Psoas muscle (tissue), 7 donors: ENCODE measurements at regions not wholly inside any gene's neighbourhood (a gene's known extent, or its start where the extent isn't known, plus 50 kb on each side); places are given as distances from the start of the nearest gene placed in this dataset.

ENCODE experiments used
- ATAC-seq, 4 donors: fragments of 200-7000 bp; cut with Tn5 transposase; one replicate each; pipeline ENCODE4 v1.9.1; 2020; ENCODE audit warnings: moderate library complexity in 3 of 4, mild to moderate bottlenecking in 2 of 4
- DNase-seq, 2 donors: peaks; one replicate each; pipeline ENCODE4 v3.0.0-alpha.2; 2020
- H3K27ac ChIP-seq: fragments of 200-600 bp; one replicate; pipeline ENCODE4 v1.8.0; 2022
- H3K27me3 ChIP-seq, 3 donors: fragments of 200-600 bp in 1 of 3; one replicate each; pipeline versions ENCODE4 v1.6.1 to v1.8.0; 2013 to 2022; ENCODE audit warnings: low read length in 2 of 3, mild to moderate bottlenecking in 2 of 3, moderate library complexity in 1 of 3; ENCODE audit not compliant: insufficient read depth in 3 of 3
- H3K36me3 ChIP-seq, 2 donors: fragments of 200-600 bp in 1 of 2; one replicate each; pipeline versions ENCODE4 v1.6.1 to v1.8.0; 2013 to 2022; ENCODE audit warnings: low read depth in 1 of 2, mild to moderate bottlenecking in 1 of 2, moderate library complexity in 1 of 2; ENCODE audit not compliant: insufficient read depth in 1 of 2
- H3K4me1 ChIP-seq: fragments of 200-600 bp; one replicate; pipeline ENCODE4 v1.8.0; 2022
- H3K4me3 ChIP-seq: fragments of 200-600 bp; one replicate; pipeline ENCODE4 v1.8.0; 2022; ENCODE audit warnings: mild to moderate bottlenecking
- H3K9me3 ChIP-seq: fragments of 200-600 bp; one replicate; pipeline ENCODE4 v1.8.0; 2022
- WGBS, 3 donors: extraction: QIAGEN DNeasy Blood & Tissue Kit; methylation state at CpG; one replicate each; pipeline versions ENCODE4 v1.1.6 to v1.1.7; 2013; 5-methylcytosine and 5-hydroxymethylcytosine counted together
- intact Hi-C, 2 donors: fragments of 100-400 bp; cut with DNase I; formaldehyde crosslinking; loops; one replicate each; pipeline versions ENCODE4 v1.11.0 to v1.14.2; 2022
- TF ChIP-seq, protein P1 (sequence below): fragments of 200-600 bp; IDR thresholded peaks from one replicate; pipeline ENCODE4 v1.8.0; 2022; ENCODE audit warnings: antibody characterized with exemption
- donor health status: healthy with polysubstance abuse.
- donor health status: DM: no; HTN: no; CAD: no; lungs with moderate emphysema.
- donor health status: Bipolar disorder and iron deficiency.
- donor health status: healthy.
- donor health status: DM: yes; HTN: yes; CAD: no.
- donor health status: DM: no; HTN: no; CAD: no.
- donor health status: DM: yes; HTN: yes; CAD: no.

DNA sequence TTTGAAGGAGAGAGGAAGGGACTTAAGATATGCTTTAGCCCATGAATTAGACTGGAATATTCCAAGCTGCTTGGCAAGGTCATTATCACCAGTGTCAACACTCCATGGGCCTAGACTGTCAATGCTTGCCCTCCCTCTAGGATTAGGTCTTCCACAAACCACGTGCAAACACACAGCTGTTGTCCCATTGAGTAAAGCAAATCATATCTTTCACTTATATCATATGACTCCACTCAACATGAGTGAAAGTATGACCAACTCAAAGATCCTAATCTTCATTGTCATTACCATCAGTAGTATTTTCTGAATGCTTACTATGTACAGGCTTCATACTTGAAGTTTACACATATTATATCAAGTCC is 57.0 kb upstream of the GRAMD2B start:
- no peaks in the 10 kb centered on the region for H3K27me3 ChIP-seq
- no peaks in the 10 kb centered on the region for H3K9me3 ChIP-seq
- no peaks in the 10 kb centered on the region for H3K4me1 ChIP-seq
- TF ChIP-seq, protein P1, sequence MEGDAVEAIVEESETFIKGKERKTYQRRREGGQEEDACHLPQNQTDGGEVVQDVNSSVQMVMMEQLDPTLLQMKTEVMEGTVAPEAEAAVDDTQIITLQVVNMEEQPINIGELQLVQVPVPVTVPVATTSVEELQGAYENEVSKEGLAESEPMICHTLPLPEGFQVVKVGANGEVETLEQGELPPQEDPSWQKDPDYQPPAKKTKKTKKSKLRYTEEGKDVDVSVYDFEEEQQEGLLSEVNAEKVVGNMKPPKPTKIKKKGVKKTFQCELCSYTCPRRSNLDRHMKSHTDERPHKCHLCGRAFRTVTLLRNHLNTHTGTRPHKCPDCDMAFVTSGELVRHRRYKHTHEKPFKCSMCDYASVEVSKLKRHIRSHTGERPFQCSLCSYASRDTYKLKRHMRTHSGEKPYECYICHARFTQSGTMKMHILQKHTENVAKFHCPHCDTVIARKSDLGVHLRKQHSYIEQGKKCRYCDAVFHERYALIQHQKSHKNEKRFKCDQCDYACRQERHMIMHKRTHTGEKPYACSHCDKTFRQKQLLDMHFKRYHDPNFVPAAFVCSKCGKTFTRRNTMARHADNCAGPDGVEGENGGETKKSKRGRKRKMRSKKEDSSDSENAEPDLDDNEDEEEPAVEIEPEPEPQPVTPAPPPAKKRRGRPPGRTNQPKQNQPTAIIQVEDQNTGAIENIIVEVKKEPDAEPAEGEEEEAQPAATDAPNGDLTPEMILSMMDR = no peak
- no peaks in the 10 kb centered on the region for H3K36me3 ChIP-seq
- no peak for ATAC-seq
- intact Hi-C loops = no loop called here
- no peak for DNase-seq
- H3K4me3 ChIP-seq = no peak overlapping the region
- WGBS, 3 donors = 30 to 58% (median 36%) methylated on average over 1 of the region's 1 CpG
- H3K27ac ChIP-seq = no peak overlapping the region

DNA sequence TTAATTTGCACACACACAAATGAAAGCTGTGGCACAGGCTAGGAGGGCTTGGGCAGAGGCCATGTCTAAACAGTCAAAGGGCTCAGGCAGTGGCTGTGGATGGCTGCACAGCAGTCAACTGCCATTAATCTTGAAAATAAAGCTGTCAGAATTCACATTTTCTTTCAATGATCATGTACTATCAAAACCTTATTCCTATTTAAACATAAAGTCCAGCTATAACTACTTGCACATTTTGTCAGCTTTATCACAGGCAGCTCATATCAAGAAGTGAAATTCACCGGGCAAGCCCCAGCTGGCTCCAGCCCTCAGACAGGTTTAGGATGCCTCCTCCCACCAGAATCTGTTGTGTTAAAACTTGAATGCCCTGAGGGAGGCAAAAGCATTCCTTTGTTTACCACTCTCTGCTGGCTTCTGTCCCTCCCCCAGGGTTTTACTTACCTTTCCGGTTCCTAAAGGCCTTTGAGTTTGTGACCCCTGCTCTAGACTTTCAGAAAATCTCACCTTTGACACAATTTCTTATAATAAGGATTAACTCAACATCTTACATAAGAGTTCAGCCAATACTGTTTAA is 54.9 kb upstream of the GRAMD2B start:
- ATAC-seq (no peak), DNase-seq (no peak)
- H3K27me3 ChIP-seq = no peaks in the 10 kb centered on the region
- intact Hi-C loops = no loop called here
- 49 to 56% (median 53%) methylated on average over 2 of the region's 2 CpGs for WGBS, 3 donors
- TF ChIP-seq, protein P1 = no peak
- no peaks in the 10 kb centered on the region for H3K36me3 ChIP-seq
- no peak overlapping the region for H3K27ac ChIP-seq
- H3K4me1 ChIP-seq = no peaks in the 10 kb centered on the region
- no peak overlapping the region for H3K4me3 ChIP-seq
- no peaks in the 10 kb centered on the region for H3K9me3 ChIP-seq

GRCh38 chr5:126369083-126369482 is 54.1 kb upstream of the GRAMD2B start:
- H3K9me3 ChIP-seq = no peaks in the 10 kb centered on the region
- H3K4me1 ChIP-seq = no peaks in the 10 kb centered on the region
- H3K27ac ChIP-seq = no peak overlapping the region
- DNase-seq = no peak
- intact Hi-C loops = no loop called here
- 94 to 96% (median 95%) methylated on average over 2 of the region's 2 CpGs for WGBS, 3 donors
- no peaks in the 10 kb centered on the region for H3K36me3 ChIP-seq
- no peak overlapping the region for H3K4me3 ChIP-seq
- H3K27me3 ChIP-seq = no peaks in the 10 kb centered on the region
- TF ChIP-seq, protein P1 = no peak
- ATAC-seq = no peak

DNA sequence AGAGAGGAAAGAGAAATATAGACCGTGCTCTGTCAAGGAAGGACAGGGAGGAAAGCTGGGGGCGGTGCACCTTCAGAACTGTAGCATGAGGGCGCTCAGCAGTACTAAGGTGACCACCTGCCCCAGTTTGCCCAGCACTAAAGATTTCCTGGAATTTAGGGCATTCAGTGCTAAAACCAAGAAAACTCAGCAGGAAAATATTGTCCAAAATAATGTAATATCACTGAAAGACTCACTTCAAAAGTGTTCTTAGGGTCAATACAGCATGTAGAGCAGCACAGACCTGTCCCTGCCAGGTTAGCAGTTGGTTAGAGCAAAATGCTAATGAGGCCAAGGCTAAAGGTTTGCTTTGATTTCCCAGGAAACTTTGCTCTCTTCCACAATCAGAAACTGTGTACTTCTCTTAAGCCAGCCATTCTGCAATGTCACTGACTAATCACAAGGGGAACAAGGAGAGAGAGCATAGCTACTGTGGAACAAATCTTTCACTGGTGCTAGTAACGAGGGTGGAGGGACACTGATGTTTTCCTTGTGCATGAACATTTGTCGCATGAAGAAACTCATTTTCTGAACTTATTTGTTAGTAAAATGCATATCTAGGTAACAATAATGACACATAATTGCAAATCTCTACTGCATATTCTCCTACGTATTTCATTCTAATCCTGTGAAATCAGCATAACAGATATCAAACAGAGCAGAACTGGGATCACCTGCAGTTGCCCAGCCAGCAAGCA is 53.0 kb upstream of the GRAMD2B start:
- Histone ChIP-seq H3K27ac (no peak overlapping the region), H3K36me3 (no peaks in the 10 kb centered on the region), H3K9me3 (no peaks in the 10 kb centered on the region), H3K4me3 (no peak overlapping the region), H3K27me3 (no peaks in the 10 kb centered on the region), H3K4me1 (no peaks in the 10 kb centered on the region)
- ATAC-seq (no peak), DNase-seq (no peak)
- TF ChIP-seq, protein P1 = no peak
- intact Hi-C loops = no loop called here
- WGBS, 3 donors = 75 to 78% (median 75%) methylated on average over 6 of the region's 6 CpGs
